Esophagus muscularis mucosa (tissue), 4 donors: ENCODE measurements at regions not wholly inside any gene's neighbourhood (a gene's known extent, or its start where the extent isn't known, plus 50 kb on each side); places are given as distances from the start of the nearest gene placed in this dataset.

Experiments used
- DNase-seq: peaks from one replicate; pipeline ENCODE4 v3.0.0-alpha.2; 2017; ENCODE audit errors: extremely low spot score
- H3K27ac ChIP-seq, 4 donors: fragments of 200-600 bp; sonication (generic); replicated peaks in 1 of 4; 1 replicate in 3 of 4; 2 replicates in 1 of 4; pipeline ENCODE4 v1.5.1; 2016 to 2019; ENCODE audit warnings: mild to moderate bottlenecking in 1 of 4
- H3K27me3 ChIP-seq, 4 donors: fragments of 200-600 bp; sonication (generic); one replicate each; pipeline versions ENCODE4 v1.5.1 to v1.6.0; 2016 to 2019
- H3K36me3 ChIP-seq, 4 donors: fragments of 200-600 bp; sonication (generic); one replicate each; pipeline ENCODE4 v1.5.1; 2016 to 2019
- H3K4me1 ChIP-seq, 4 donors: fragments of 200-600 bp; sonication (generic); one replicate each; pipeline ENCODE4 v1.5.1; 2016 to 2019
- H3K4me3 ChIP-seq, 4 donors: fragments of 200-600 bp; sonication (generic); 1 replicate in 2 of 4; 2 replicates in 2 of 4; pipeline ENCODE4 v1.5.1; 2016 to 2019; ENCODE audit warnings: mild to moderate bottlenecking in 4 of 4, moderate library complexity in 1 of 4
- H3K9me3 ChIP-seq, 4 donors: fragments of 200-600 bp; sonication (generic); 1 replicate in 3 of 4; 2 replicates in 1 of 4; pipeline ENCODE4 v1.5.1; 2016 to 2019
- CTCF ChIP-seq, 3 experiments: fragments of 200-600 bp in 2 of 3; fragments of 450-650 bp in 1 of 3; sonication (generic) in 2 of 3; IDR thresholded peaks; one replicate each; pipeline ENCODE4 v1.5.1; 2017 to 2019; ENCODE audit warnings: antibody characterized with exemption in 3 of 3, mild to moderate bottlenecking in 2 of 3, moderate library complexity in 1 of 3
- EP300 ChIP-seq: sonication (generic); formaldehyde crosslinking; IDR thresholded peaks from one replicate; pipeline ENCODE4 v1.6.1; 2017; ENCODE audit warnings: antibody characterized with exemption
- POLR2A ChIP-seq: fragments of 450-650 bp; IDR thresholded peaks from one replicate; pipeline ENCODE4 v1.6.1; 2017; ENCODE audit warnings: antibody characterized with exemption, moderate library complexity, mild to moderate bottlenecking, low read depth
- POLR2AphosphoS5 ChIP-seq, 2 donors: sonication (generic); formaldehyde crosslinking; IDR thresholded peaks; one replicate each; pipeline ENCODE4 v1.6.1; 2017; ENCODE audit warnings: antibody characterized with exemption in 2 of 2
- WGBS: methylation state at CpG from one replicate; pipeline ENCODE4 v1.1.5; 2018; 5-methylcytosine and 5-hydroxymethylcytosine counted together
- intact Hi-C: fragments of 100-400 bp; cut with DNase I; formaldehyde crosslinking; loops from one replicate; pipeline ENCODE4 v1.15.1; 2023

- DNase-seq, result no peak
- Histone ChIP-seq H3K9me3 (peaks cover 0 to 20% (median 13%) of the 10 kb centered on the region in 4 donors), H3K27me3 (no peaks in the 10 kb centered on the region), H3K36me3 (no peaks in the 10 kb centered on the region), H3K4me3 (no peak overlapping the region), H3K27ac (no peak overlapping the region), H3K4me1 (peaks cover 20 to 27% (median 22%) of the 10 kb centered on the region in 4 donors)
- TF ChIP-seq CTCF (IDR thresholded peaks at IDR 0.05) (no peak), EP300 (no peak), POLR2A (no peak), POLR2AphosphoS5 (IDR thresholded peaks at IDR 0.05) (no peak)
- 86% methylated on average over 8 of the region's 8 CpGs for WGBS
- intact Hi-C loops, result no loop called here
Observed at GRCh38 chr11:130728185-130729180, 187.8 kb downstream of the SNX19 start.

DNA sequence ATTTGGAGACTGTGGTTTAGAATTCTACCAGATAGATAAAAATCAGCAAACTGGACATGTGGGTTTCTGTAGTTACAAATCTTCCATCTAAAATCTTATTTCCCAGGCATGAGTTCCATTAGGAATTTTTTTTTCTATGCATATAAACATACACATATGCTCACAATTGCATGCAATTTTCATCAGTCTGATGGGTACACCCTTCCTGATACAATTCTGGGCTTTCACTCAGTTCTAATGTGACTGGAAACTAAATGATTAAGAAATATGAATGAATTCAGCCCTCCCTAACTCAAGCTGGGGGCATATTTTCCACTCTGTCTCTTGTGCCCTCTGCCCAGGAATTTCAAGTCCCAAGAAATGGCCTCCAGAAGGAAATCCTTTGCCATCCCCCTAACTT is 187.1 kb downstream of the SNX19 start:
- H3K36me3 ChIP-seq, result no peaks in the 10 kb centered on the region
- DNase-seq, result no peak
- intact Hi-C loops, result no loop called here
- TF ChIP-seq POLR2AphosphoS5 (IDR thresholded peaks at IDR 0.05), result no peak
- TF ChIP-seq CTCF (IDR thresholded peaks at IDR 0.05), result no peak
- TF ChIP-seq POLR2A, result no peak
- TF ChIP-seq EP300, result no peak
- H3K27ac ChIP-seq, result no peak overlapping the region
- H3K27me3 ChIP-seq, result no peaks in the 10 kb centered on the region
- no peak overlapping the region for H3K4me3 ChIP-seq
- peaks cover 20 to 27% (median 22%) of the 10 kb centered on the region in 4 donors for H3K4me1 ChIP-seq
- peaks cover 0 to 20% (median 13%) of the 10 kb centered on the region in 4 donors for H3K9me3 ChIP-seq

- H3K4me1 ChIP-seq, result peaks cover 20 to 26% (median 22%) of the 10 kb centered on the region in 4 donors
- intact Hi-C loops, result no loop called here
- H3K27ac ChIP-seq, result no peak overlapping the region
- TF ChIP-seq EP300 (no peak), CTCF (IDR thresholded peaks at IDR 0.05) (no peak), POLR2A (no peak), POLR2AphosphoS5 (IDR thresholded peaks at IDR 0.05) (no peak)
- H3K27me3 ChIP-seq, result no peaks in the 10 kb centered on the region
- WGBS, result 94% methylated on average over 4 of the region's 4 CpGs
- peaks cover 0 to 20% (median 13%) of the 10 kb centered on the region in 4 donors for H3K9me3 ChIP-seq
- no peak for DNase-seq
- H3K36me3 ChIP-seq, result no peaks in the 10 kb centered on the region
- H3K4me3 ChIP-seq, result no peak overlapping the region
Observed at GRCh38 chr11:130729678-130730300, 186.5 kb downstream of the SNX19 start.

- intact Hi-C loops, result no loop called here
- no peaks in the 10 kb centered on the region for H3K36me3 ChIP-seq
- no peak overlapping the region for H3K4me3 ChIP-seq
- H3K27me3 ChIP-seq, result no peaks in the 10 kb centered on the region
- H3K4me1 ChIP-seq, result peaks cover 5 to 10% (median 8%) of the 10 kb centered on the region in 4 donors
- no peak for TF ChIP-seq CTCF (IDR thresholded peaks at IDR 0.05)
- TF ChIP-seq POLR2AphosphoS5 (IDR thresholded peaks at IDR 0.05), result no peak
- no peak for TF ChIP-seq POLR2A
- no peak for TF ChIP-seq EP300
- H3K27ac ChIP-seq, result no peak overlapping the region
- 92% methylated on average over 5 of the region's 5 CpGs for WGBS
- peaks cover 0 to 20% (median 13%) of the 10 kb centered on the region in 4 donors for H3K9me3 ChIP-seq
- no peak for DNase-seq
Observed at GRCh38 chr11:130731401-130731800, 184.9 kb downstream of the SNX19 start.
